ENCODE measurements at regions not wholly inside any gene's neighbourhood (a gene's known extent, or its start where the extent isn't known, plus 50 kb on each side); places are given as distances from the start of the nearest gene placed in this dataset.

GRCh38 chr2:7379799-7380198 lies 462.6 kb downstream of the RNF144A start:
- TF ChIP-seq CTCF (IDR thresholded peaks at IDR 0.05): no peak
- no peak for TF ChIP-seq POLR2A (IDR thresholded peaks at IDR 0.05)

Data from heart left ventricle (tissue), 13 donors.